DMS114 treated with DMSO at 0.1 percent for 48 hours (cell line): ENCODE measurements at regions not wholly inside any gene's neighbourhood (a gene's known extent, or its start where the extent isn't known, plus 50 kb on each side); places are given as distances from the start of the nearest gene placed in this dataset.
"Not testable (repeated sequence)": the region's sequence is repeated elsewhere in the genome, so short reads cannot be mapped to it uniquely, and the experiment has no call there.

Experiments
- DNase-seq: peaks from one replicate; lab custom pipeline; 2025; ENCODE audit not compliant: unreplicated experiment; lab: John Stamatoyannopoulos, UW

- no peak for DNase-seq
Observed at GRCh38 chr11:91091563-91091962, 868.7 kb upstream of the CHORDC1 start.

- DNase-seq = no peak
Observed at GRCh38 chr11:91086028-91086427, 863.2 kb upstream of the CHORDC1 start.

- DNase-seq = no peak
Observed at GRCh38 chr11:91082255-91082654, 859.4 kb upstream of the CHORDC1 start.

- DNase-seq = no peak
Observed at GRCh38 chr11:91081440-91082043, 858.7 kb upstream of the CHORDC1 start.

GRCh38 chr11:91078221-91078620 is 855.4 kb upstream of the CHORDC1 start:
- no peak for DNase-seq

- DNase-seq = no peak
Observed at GRCh38 chr11:91075032-91075695, 852.3 kb upstream of the CHORDC1 start.

GRCh38 chr11:91067666-91068065 is 844.8 kb upstream of the CHORDC1 start:
- DNase-seq = no peak

GRCh38 chr11:91066456-91067047 is 843.7 kb upstream of the CHORDC1 start:
- DNase-seq = no peak

GRCh38 chr11:91063399-91063798 is 840.5 kb upstream of the CHORDC1 start:
- DNase-seq = not testable (repeated sequence)

- DNase-seq = no peak
Observed at GRCh38 chr11:91047882-91048281, 825.0 kb upstream of the CHORDC1 start.

- no peak for DNase-seq
Observed at GRCh38 chr11:91046261-91046660, 823.4 kb upstream of the CHORDC1 start.

GRCh38 chr11:91041626-91042025 is 818.8 kb upstream of the CHORDC1 start:
- no peak for DNase-seq

GRCh38 chr11:91023731-91024130 is 800.9 kb upstream of the CHORDC1 start:
- DNase-seq = no peak

- DNase-seq = no peak
Observed at GRCh38 chr11:91011503-91011902, 788.7 kb upstream of the CHORDC1 start.

GRCh38 chr11:91005458-91005857 is 782.6 kb upstream of the CHORDC1 start:
- DNase-seq = no peak

GRCh38 chr11:90997241-90997640 is 774.4 kb upstream of the CHORDC1 start:
- no peak for DNase-seq

GRCh38 chr11:90972159-90972558 is 749.3 kb upstream of the CHORDC1 start:
- not testable (repeated sequence) for DNase-seq

- DNase-seq = no peak
Observed at GRCh38 chr11:90947930-90948329, 725.1 kb upstream of the CHORDC1 start.

- DNase-seq = no peak
Observed at GRCh38 chr11:90930252-90930651, 707.4 kb upstream of the CHORDC1 start.

GRCh38 chr11:90919332-90919731 is 696.5 kb upstream of the CHORDC1 start:
- no peak for DNase-seq

- no peak for DNase-seq
Observed at GRCh38 chr11:90916706-90917105, 693.9 kb upstream of the CHORDC1 start.

GRCh38 chr11:90913131-90913668 is 690.4 kb upstream of the CHORDC1 start:
- DNase-seq = no peak
